ENCODE measurements at regions not wholly inside any gene's neighbourhood (a gene's known extent, or its start where the extent isn't known, plus 50 kb on each side); places are given as distances from the start of the nearest gene placed in this dataset.

DNA sequence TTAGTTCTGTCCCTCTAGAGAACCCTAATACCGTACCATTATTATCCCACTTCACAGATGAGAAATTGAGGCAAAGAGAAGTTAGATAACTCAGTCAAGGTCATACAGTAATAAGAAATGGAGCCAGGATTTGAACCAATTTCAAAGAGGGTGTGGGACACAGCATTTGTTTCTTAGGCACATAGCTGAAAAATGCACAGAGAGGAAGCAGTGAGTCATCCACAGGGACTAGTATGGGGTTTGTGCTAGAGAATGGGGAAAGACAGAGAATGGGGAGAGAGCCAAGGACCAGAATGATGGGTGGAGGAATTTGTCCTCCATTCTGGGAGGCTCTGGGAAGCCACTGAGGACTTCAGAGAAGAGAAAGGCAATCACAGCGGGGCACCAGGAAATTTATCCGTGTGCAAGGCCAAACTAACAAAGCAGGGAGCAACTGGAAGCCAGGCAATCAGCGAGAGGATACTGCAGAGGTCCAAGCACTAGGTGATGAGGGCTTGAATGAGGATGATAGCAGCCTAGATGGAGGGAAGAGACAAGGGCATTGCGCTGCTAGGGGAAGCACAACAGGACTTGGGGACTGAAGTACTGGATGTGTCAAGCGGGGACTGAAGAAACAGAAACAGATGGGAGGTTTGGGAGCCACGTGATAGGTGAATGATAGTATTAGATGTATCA lies 78.1 kb upstream of the ZFHX3 start:
- TF ChIP-seq, protein P1, sequence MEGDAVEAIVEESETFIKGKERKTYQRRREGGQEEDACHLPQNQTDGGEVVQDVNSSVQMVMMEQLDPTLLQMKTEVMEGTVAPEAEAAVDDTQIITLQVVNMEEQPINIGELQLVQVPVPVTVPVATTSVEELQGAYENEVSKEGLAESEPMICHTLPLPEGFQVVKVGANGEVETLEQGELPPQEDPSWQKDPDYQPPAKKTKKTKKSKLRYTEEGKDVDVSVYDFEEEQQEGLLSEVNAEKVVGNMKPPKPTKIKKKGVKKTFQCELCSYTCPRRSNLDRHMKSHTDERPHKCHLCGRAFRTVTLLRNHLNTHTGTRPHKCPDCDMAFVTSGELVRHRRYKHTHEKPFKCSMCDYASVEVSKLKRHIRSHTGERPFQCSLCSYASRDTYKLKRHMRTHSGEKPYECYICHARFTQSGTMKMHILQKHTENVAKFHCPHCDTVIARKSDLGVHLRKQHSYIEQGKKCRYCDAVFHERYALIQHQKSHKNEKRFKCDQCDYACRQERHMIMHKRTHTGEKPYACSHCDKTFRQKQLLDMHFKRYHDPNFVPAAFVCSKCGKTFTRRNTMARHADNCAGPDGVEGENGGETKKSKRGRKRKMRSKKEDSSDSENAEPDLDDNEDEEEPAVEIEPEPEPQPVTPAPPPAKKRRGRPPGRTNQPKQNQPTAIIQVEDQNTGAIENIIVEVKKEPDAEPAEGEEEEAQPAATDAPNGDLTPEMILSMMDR (IDR thresholded peaks at IDR 0.05), result no peak
- TF ChIP-seq EP300 (IDR thresholded peaks at IDR 0.05; ENCODE audit: low read depth), result no peak
